ENCODE measurements at regions not wholly inside any gene's neighbourhood (a gene's known extent, or its start where the extent isn't known, plus 50 kb on each side); places are given as distances from the start of the nearest gene placed in this dataset.

GRCh38 chr12:5332551-5332950 is 99.4 kb upstream of the NTF3 start:
- TF ChIP-seq CTCF (IDR thresholded peaks at IDR 0.05; ENCODE audit: low read depth, low read length, missing input control), result no peak
- TF ChIP-seq REST (IDR thresholded peaks at IDR 0.05), result no peak
- TF ChIP-seq GABPA (IDR thresholded peaks at IDR 0.05 in 1 of 2, conservative IDR thresholded peaks at IDR 0.05 in 1 of 2), result no peak
- no peak for TF ChIP-seq TAF1 (conservative IDR thresholded peaks at IDR 0.05)
- TF ChIP-seq EGR1 (IDR thresholded peaks at IDR 0.05; ENCODE audit: low read depth in 2 of 2), result no peak
- no peak for TF ChIP-seq SP1 (IDR thresholded peaks at IDR 0.05)
- no peak for TF ChIP-seq JUND (IDR thresholded peaks at IDR 0.05)
- no peak for TF ChIP-seq RAD21 (IDR thresholded peaks at IDR 0.05)
- no peak for TF ChIP-seq ATF3 (IDR thresholded peaks at IDR 0.05)
- no peak for TF ChIP-seq HNF4A (conservative IDR thresholded peaks at IDR 0.05)
- TF ChIP-seq RXRA (IDR thresholded peaks at IDR 0.05), result no peak
- no peak for TF ChIP-seq MAX (IDR thresholded peaks at IDR 0.05)
